Loucy (cell line): ENCODE measurements at regions not wholly inside any gene's neighbourhood (a gene's known extent, or its start where the extent isn't known, plus 50 kb on each side); places are given as distances from the start of the nearest gene placed in this dataset.

ENCODE experiments used
- H2AFZ ChIP-seq: fragments of 200-600 bp; sonication (generic); 2 replicates; pipeline ENCODE4 v1.6.0; 2016; ENCODE audit warnings: antibody characterized with exemption, mild to moderate bottlenecking, low read length, moderate library complexity
- H3F3A ChIP-seq: fragments of 200-600 bp; 2 replicates; pipeline ENCODE4 v1.6.0; 2016; ENCODE audit warnings: antibody characterized with exemption, low read depth, mild to moderate bottlenecking
- H3K27me3 ChIP-seq: fragments of 200-600 bp; sonication (generic); 2 replicates; pipeline ENCODE4 v1.6.1; 2014; ENCODE audit warnings: low read length, mild to moderate bottlenecking; ENCODE audit not compliant: insufficient read depth, poor library complexity, severe bottlenecking
- H3K36me3 ChIP-seq: fragments of 200-600 bp; sonication (generic); 2 replicates; pipeline ENCODE4 v1.6.1; 2016; ENCODE audit warnings: low read length; ENCODE audit not compliant: insufficient read depth
- H3K4me1 ChIP-seq: fragments of 200-600 bp; sonication (generic); 2 replicates; pipeline ENCODE4 v1.5.1; 2014; ENCODE audit warnings: low read length, mild to moderate bottlenecking; ENCODE audit not compliant: insufficient read depth, poor library complexity, severe bottlenecking
- H3K4me2 ChIP-seq: fragments of 200-600 bp; sonication (generic); 2 replicates; pipeline ENCODE4 v1.6.0; 2014; ENCODE audit warnings: antibody characterized with exemption, low read length, low read depth, mild to moderate bottlenecking; ENCODE audit not compliant: poor library complexity, severe bottlenecking
- H3K4me3 ChIP-seq: fragments of 200-600 bp; sonication (generic); 2 replicates; pipeline ENCODE4 v1.5.1; 2014; ENCODE audit warnings: low read length, mild to moderate bottlenecking, mixed read lengths; ENCODE audit not compliant: poor library complexity, severe bottlenecking
- H3K79me2 ChIP-seq: fragments of 200-600 bp; sonication (generic); 2 replicates; pipeline ENCODE4 v1.6.1; 2014; ENCODE audit warnings: low read length; ENCODE audit not compliant: insufficient read depth
- H3K9ac ChIP-seq: fragments of 200-600 bp; sonication (generic); 2 replicates; pipeline ENCODE4 v1.6.0; 2014; ENCODE audit warnings: mild to moderate bottlenecking, low read depth, low read length, moderate library complexity; ENCODE audit not compliant: poor library complexity, severe bottlenecking
- H3K9me2 ChIP-seq: fragments of 200-600 bp; sonication (generic); replicated peaks from 2 replicates; pipeline ENCODE4 v1.6.1; 2016; ENCODE audit warnings: low read depth, low read length, mixed read lengths
- H3K9me3 ChIP-seq: fragments of 200-600 bp; sonication (generic); 2 replicates; pipeline ENCODE4 v1.6.1; 2014; ENCODE audit warnings: mild to moderate bottlenecking, antibody characterized with exemption, low read length, low read depth; ENCODE audit not compliant: insufficient read depth
- H4K20me1 ChIP-seq: fragments of 200-600 bp; sonication (generic); 2 replicates; pipeline ENCODE4 v1.6.0; 2014; ENCODE audit warnings: antibody characterized with exemption, low read length, mild to moderate bottlenecking; ENCODE audit not compliant: insufficient read depth, poor library complexity, severe bottlenecking
- CTCF ChIP-seq: fragments of 200-600 bp; sonication (generic); conservative IDR thresholded peaks from 2 replicates; pipeline ENCODE4 v1.5.1; 2014; ENCODE audit warnings: mild to moderate bottlenecking, antibody characterized with exemption, low read length
- EZH2phosphoT487 ChIP-seq: fragments of 200-600 bp; IDR thresholded peaks from 2 replicates; pipeline ENCODE4 v1.6.1; 2018; ENCODE audit warnings: antibody characterized with exemption, mild to moderate bottlenecking, moderate library complexity, borderline replicate concordance

GRCh38 chr10:78577712-78578111 is 491.1 kb upstream of the ZMIZ1 start:
- H3K27me3 ChIP-seq, result no peaks in the 10 kb centered on the region
- H3K9me2 ChIP-seq, result no peaks in the 10 kb centered on the region
- no peak overlapping the region for H3K9ac ChIP-seq
- no peak overlapping the region for H3K4me3 ChIP-seq
- no peaks in the 10 kb centered on the region for H3K79me2 ChIP-seq
- no peaks in the 10 kb centered on the region for H3K9me3 ChIP-seq
- H3K36me3 ChIP-seq, result no peaks in the 10 kb centered on the region
- H3F3A ChIP-seq, result no peaks in the 10 kb centered on the region
- H3K4me2 ChIP-seq, result no peak overlapping the region
- TF ChIP-seq CTCF (no peak), EZH2phosphoT487 (no peak)
- no peak overlapping the region for H2AFZ ChIP-seq
- H3K4me1 ChIP-seq, result no peaks in the 10 kb centered on the region
- H4K20me1 ChIP-seq, result no peaks in the 10 kb centered on the region

GRCh38 chr10:78578929-78579328 is 489.8 kb upstream of the ZMIZ1 start:
- Histone ChIP-seq H3F3A (no peaks in the 10 kb centered on the region), H3K4me2 (no peak overlapping the region), H2AFZ (no peak overlapping the region)

GRCh38 chr10:78579576-78579975 is 489.2 kb upstream of the ZMIZ1 start:
- H3K27me3 ChIP-seq, result no peaks in the 10 kb centered on the region
- H3K4me1 ChIP-seq, result no peaks in the 10 kb centered on the region
- H3K9me2 ChIP-seq, result no peaks in the 10 kb centered on the region
- H3K79me2 ChIP-seq, result no peaks in the 10 kb centered on the region
- no peak for TF ChIP-seq EZH2phosphoT487
- TF ChIP-seq CTCF, result no peak
- H2AFZ ChIP-seq, result no peak overlapping the region
- no peak overlapping the region for H3K4me3 ChIP-seq
- no peaks in the 10 kb centered on the region for H3K9me3 ChIP-seq
- no peaks in the 10 kb centered on the region for H4K20me1 ChIP-seq
- no peaks in the 10 kb centered on the region for H3F3A ChIP-seq
- H3K4me2 ChIP-seq, result no peak overlapping the region
- no peak overlapping the region for H3K9ac ChIP-seq
- no peaks in the 10 kb centered on the region for H3K36me3 ChIP-seq

More at GRCh38 chr10:78578929-78579328, 489.8 kb upstream of the ZMIZ1 start:
- Histone ChIP-seq H3K9me2 (no peaks in the 10 kb centered on the region), H3K4me3 (no peak overlapping the region), H4K20me1 (no peaks in the 10 kb centered on the region), H3K9ac (no peak overlapping the region), H3K4me1 (no peaks in the 10 kb centered on the region), H3K79me2 (no peaks in the 10 kb centered on the region), H3K9me3 (no peaks in the 10 kb centered on the region), H3K27me3 (no peaks in the 10 kb centered on the region), H3K36me3 (no peaks in the 10 kb centered on the region)
- TF ChIP-seq EZH2phosphoT487 (no peak), CTCF (no peak)
